ENCODE measurements at regions not wholly inside any gene's neighbourhood (a gene's known extent, or its start where the extent isn't known, plus 50 kb on each side); places are given as distances from the start of the nearest gene placed in this dataset.

GRCh38 chr4:59127743-59128142 is 2017.6 kb upstream of the IGFBP7 start:
- TF ChIP-seq FOXM1 (IDR thresholded peaks at IDR 0.05; ENCODE audit: borderline replicate concordance, low read depth), result no peak
- TF ChIP-seq, protein P1, sequence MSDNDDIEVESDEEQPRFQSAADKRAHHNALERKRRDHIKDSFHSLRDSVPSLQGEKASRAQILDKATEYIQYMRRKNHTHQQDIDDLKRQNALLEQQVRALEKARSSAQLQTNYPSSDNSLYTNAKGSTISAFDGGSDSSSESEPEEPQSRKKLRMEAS (IDR thresholded peaks at IDR 0.05), result no peak
- TF ChIP-seq TCF12 (IDR thresholded peaks at IDR 0.05; ENCODE audit: low read depth), result no peak
- TF ChIP-seq CREB1 (IDR thresholded peaks at IDR 0.05; ENCODE audit: low read depth), result no peak
- no peak for TF ChIP-seq RAD21 (IDR thresholded peaks at IDR 0.05; ENCODE audit: low read depth)
- TF ChIP-seq EP300 (IDR thresholded peaks at IDR 0.05; ENCODE audit: borderline replicate concordance), result no peak
- no peak for TF ChIP-seq YY1 (IDR thresholded peaks at IDR 0.05; ENCODE audit: low read depth)
- TF ChIP-seq REST (IDR thresholded peaks at IDR 0.05; ENCODE audit: low read depth), result no peak
- no peak for TF ChIP-seq EGR1 (IDR thresholded peaks at IDR 0.05)
- TF ChIP-seq, protein P2, sequence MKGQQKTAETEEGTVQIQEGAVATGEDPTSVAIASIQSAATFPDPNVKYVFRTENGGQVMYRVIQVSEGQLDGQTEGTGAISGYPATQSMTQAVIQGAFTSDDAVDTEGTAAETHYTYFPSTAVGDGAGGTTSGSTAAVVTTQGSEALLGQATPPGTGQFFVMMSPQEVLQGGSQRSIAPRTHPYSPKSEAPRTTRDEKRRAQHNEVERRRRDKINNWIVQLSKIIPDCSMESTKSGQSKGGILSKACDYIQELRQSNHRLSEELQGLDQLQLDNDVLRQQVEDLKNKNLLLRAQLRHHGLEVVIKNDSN (IDR thresholded peaks at IDR 0.05), result no peak
- TF ChIP-seq TAF1 (IDR thresholded peaks at IDR 0.05; ENCODE audit: low read depth), result no peak
- TF ChIP-seq TEAD4 (IDR thresholded peaks at IDR 0.05), result no peak
- TF ChIP-seq CEBPB (IDR thresholded peaks at IDR 0.05), result no peak
- TF ChIP-seq ZBTB7A (IDR thresholded peaks at IDR 0.05; ENCODE audit: low read depth), result no peak
- TF ChIP-seq NFIC (IDR thresholded peaks at IDR 0.05), result no peak

DNA sequence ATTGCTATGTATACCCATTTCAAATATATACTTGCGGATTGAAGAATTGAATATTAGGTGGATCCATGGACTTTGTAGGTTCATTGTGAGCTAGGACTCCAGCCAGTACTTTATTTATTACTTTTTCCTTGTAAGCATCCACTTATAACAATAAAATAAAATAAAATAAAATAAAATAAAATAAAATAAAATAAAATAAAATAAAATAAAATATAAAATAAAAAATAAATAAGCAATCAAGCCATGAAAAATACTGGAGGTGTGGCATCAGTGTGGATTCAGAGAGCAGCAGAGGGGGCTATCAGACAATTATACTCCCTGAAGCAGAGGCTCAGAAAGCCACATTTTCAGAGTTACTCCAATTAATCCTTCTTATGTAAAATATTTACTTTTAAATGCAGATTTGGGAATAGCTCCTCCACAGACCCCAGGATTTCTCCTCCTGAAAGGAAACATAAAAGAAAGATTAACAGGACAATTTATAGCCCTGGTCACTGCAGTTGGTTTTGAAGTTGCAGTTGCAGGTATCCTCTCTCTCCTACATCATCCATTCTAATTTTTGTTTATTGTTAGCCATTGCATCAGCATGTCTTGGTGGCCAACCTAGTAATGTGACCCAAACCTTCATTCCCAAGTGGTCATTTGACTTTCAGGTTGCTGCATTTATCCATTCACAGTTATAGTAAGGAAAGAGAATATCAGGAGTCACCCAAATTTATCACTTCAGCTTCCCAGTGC is 2025.2 kb upstream of the IGFBP7 start:
- TF ChIP-seq, protein P1 (IDR thresholded peaks at IDR 0.05), result no peak
- TF ChIP-seq REST (IDR thresholded peaks at IDR 0.05; ENCODE audit: low read depth) (no peak), FOXM1 (IDR thresholded peaks at IDR 0.05; ENCODE audit: borderline replicate concordance, low read depth) (no peak)

DNA sequence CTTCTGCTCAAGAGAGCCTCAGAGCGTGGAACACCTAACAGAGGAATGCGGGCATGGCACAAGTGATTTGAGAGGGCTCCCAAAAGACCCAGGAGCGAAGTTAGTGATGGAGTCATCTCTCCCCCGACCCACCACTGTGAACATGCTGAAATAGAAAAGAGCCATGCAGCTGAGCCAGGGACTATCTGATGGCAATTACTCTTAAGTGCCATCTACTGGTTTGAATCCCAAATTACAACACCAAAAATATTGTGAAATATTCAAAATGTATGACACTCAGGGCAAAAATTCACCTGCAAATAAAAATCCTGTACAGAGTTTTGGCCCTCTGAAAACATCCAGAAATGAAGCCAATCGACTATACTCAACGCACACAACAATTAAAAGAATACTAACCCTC is 2038.9 kb upstream of the ADGRL3 start:
- TF ChIP-seq, protein P2 (IDR thresholded peaks at IDR 0.05), result no peak
- TF ChIP-seq EP300 (IDR thresholded peaks at IDR 0.05; ENCODE audit: borderline replicate concordance) (no peak), CEBPB (IDR thresholded peaks at IDR 0.05) (no peak), YY1 (IDR thresholded peaks at IDR 0.05; ENCODE audit: low read depth) (no peak), RAD21 (IDR thresholded peaks at IDR 0.05; ENCODE audit: low read depth) (no peak), TAF1 (IDR thresholded peaks at IDR 0.05; ENCODE audit: low read depth) (no peak)

DNA sequence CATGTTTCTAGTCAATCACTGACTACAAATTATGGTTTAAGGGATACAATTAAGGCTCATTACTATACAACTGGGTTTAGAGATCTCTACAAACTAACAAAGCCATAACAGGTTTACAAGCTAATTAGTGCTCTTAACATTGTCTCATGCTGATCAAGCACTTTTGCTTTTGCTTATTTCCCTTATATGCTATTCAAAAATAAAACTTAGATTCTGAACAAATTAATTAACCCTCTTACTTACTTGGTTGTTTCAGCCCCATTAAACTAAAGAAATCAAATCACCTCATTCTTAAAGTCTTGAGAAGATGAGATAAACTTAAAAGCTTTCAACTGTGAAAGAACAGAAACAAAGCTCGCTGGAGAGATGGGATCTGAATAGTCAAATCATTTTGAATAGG is 2024.5 kb upstream of the ADGRL3 start:
- TF ChIP-seq CEBPB (IDR thresholded peaks at IDR 0.05) (no peak), TAF1 (IDR thresholded peaks at IDR 0.05; ENCODE audit: low read depth) (no peak), CREB1 (IDR thresholded peaks at IDR 0.05; ENCODE audit: low read depth) (no peak), ZBTB7A (IDR thresholded peaks at IDR 0.05; ENCODE audit: low read depth) (no peak)
- TF ChIP-seq, protein P1 (IDR thresholded peaks at IDR 0.05), result no peak

- TF ChIP-seq REST (IDR thresholded peaks at IDR 0.05; ENCODE audit: low read depth) (no peak), TAF1 (IDR thresholded peaks at IDR 0.05; ENCODE audit: low read depth) (no peak), EP300 (IDR thresholded peaks at IDR 0.05; ENCODE audit: borderline replicate concordance) (no peak), NFIC (IDR thresholded peaks at IDR 0.05) (no peak), FOXM1 (IDR thresholded peaks at IDR 0.05; ENCODE audit: borderline replicate concordance, low read depth) (no peak), TCF12 (IDR thresholded peaks at IDR 0.05; ENCODE audit: low read depth) (no peak), EGR1 (IDR thresholded peaks at IDR 0.05) (no peak), CEBPB (IDR thresholded peaks at IDR 0.05) (no peak), RAD21 (IDR thresholded peaks at IDR 0.05; ENCODE audit: low read depth) (no peak), ZBTB7A (IDR thresholded peaks at IDR 0.05; ENCODE audit: low read depth) (no peak), TEAD4 (IDR thresholded peaks at IDR 0.05) (no peak), CREB1 (IDR thresholded peaks at IDR 0.05; ENCODE audit: low read depth) (no peak), YY1 (IDR thresholded peaks at IDR 0.05; ENCODE audit: low read depth) (no peak)
- TF ChIP-seq, protein P2 (IDR thresholded peaks at IDR 0.05), result no peak
- TF ChIP-seq, protein P1 (IDR thresholded peaks at IDR 0.05), result no peak
Observed at GRCh38 chr4:59179372-59179771, 2020.8 kb upstream of the ADGRL3 start.

Measured in Ishikawa (cell line).